Esophagus muscularis mucosa (tissue), 4 donors: ENCODE measurements at regions not wholly inside any gene's neighbourhood (a gene's known extent, or its start where the extent isn't known, plus 50 kb on each side); places are given as distances from the start of the nearest gene placed in this dataset.

Experiments
- EP300 ChIP-seq: sonication (generic); formaldehyde crosslinking; IDR thresholded peaks from one replicate; pipeline ENCODE4 v1.6.1; 2017; ENCODE audit warnings: antibody characterized with exemption
- POLR2A ChIP-seq: fragments of 450-650 bp; IDR thresholded peaks from one replicate; pipeline ENCODE4 v1.6.1; 2017; ENCODE audit warnings: antibody characterized with exemption, moderate library complexity, mild to moderate bottlenecking, low read depth
- POLR2AphosphoS5 ChIP-seq, 2 donors: sonication (generic); formaldehyde crosslinking; IDR thresholded peaks; one replicate each; pipeline ENCODE4 v1.6.1; 2017; ENCODE audit warnings: antibody characterized with exemption in 2 of 2
- TF ChIP-seq, protein P1 (sequence below), 3 experiments: fragments of 200-600 bp in 2 of 3; fragments of 450-650 bp in 1 of 3; sonication (generic) in 2 of 3; IDR thresholded peaks; one replicate each; pipeline ENCODE4 v1.5.1; 2017 to 2019; ENCODE audit warnings: antibody characterized with exemption in 3 of 3, mild to moderate bottlenecking in 2 of 3, moderate library complexity in 1 of 3

DNA sequence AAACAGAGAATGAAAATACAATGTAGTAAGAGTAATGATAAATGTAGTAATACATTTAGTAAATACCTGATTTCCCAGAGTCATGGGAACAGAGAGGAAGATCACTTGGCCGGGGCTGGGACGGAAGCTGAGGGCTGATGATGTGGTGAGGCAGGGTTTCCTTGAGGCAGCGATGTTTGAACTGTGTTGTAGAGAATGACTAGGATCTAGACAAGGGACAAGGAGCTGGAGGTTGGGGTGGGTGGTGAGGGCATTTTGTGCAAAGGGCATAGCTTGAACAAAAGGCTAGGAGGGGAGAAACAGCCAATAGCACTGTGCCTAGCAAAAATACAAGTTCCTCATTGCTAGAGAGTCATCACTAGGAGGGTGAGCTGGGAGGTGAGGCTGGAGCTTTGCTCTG, 64.3 kb upstream of the RAPGEF2 start:
- TF ChIP-seq, protein P1, sequence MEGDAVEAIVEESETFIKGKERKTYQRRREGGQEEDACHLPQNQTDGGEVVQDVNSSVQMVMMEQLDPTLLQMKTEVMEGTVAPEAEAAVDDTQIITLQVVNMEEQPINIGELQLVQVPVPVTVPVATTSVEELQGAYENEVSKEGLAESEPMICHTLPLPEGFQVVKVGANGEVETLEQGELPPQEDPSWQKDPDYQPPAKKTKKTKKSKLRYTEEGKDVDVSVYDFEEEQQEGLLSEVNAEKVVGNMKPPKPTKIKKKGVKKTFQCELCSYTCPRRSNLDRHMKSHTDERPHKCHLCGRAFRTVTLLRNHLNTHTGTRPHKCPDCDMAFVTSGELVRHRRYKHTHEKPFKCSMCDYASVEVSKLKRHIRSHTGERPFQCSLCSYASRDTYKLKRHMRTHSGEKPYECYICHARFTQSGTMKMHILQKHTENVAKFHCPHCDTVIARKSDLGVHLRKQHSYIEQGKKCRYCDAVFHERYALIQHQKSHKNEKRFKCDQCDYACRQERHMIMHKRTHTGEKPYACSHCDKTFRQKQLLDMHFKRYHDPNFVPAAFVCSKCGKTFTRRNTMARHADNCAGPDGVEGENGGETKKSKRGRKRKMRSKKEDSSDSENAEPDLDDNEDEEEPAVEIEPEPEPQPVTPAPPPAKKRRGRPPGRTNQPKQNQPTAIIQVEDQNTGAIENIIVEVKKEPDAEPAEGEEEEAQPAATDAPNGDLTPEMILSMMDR (IDR thresholded peaks at IDR 0.05): no peak
- TF ChIP-seq POLR2A (no peak), POLR2AphosphoS5 (IDR thresholded peaks at IDR 0.05) (no peak), EP300 (no peak)
